Fibroblast of peridontal ligament (primary cell): ENCODE measurements at regions not wholly inside any gene's neighbourhood (a gene's known extent, or its start where the extent isn't known, plus 50 kb on each side); places are given as distances from the start of the nearest gene placed in this dataset.

Source experiments
- DNase-seq: peaks from one replicate; pipeline ENCODE4 v3.0.0-alpha.2; 2010; ENCODE audit errors: extremely low read depth

GRCh38 chr3:127350172-127351050 is 62.6 kb upstream of the PRR20G start:
- no peak for DNase-seq

GRCh38 chr3:127349501-127350171 is 61.8 kb upstream of the PRR20G start:
- no peak for DNase-seq

- DNase-seq = no peak
Measured at GRCh38 chr3:127342735-127343134, 54.9 kb upstream of the PRR20G start.

GRCh38 chr3:127339928-127340861 is 52.3 kb upstream of the PRR20G start:
- DNase-seq = no peak

GRCh38 chr3:127339016-127339415 is 51.2 kb upstream of the PRR20G start:
- no peak for DNase-seq

GRCh38 chr3:127337911-127338531 is 50.2 kb upstream of the PRR20G start:
- DNase-seq = no peak
